ENCODE measurements at regions not wholly inside any gene's neighbourhood (a gene's known extent, or its start where the extent isn't known, plus 50 kb on each side); places are given as distances from the start of the nearest gene placed in this dataset.
A peak's percentile ranks its signal among the peaks of the same experiment; 100 is the strongest.
"Not testable (repeated sequence)": the region's sequence is repeated elsewhere in the genome, so short reads cannot be mapped to it uniquely, and the experiment has no call there.

DNA sequence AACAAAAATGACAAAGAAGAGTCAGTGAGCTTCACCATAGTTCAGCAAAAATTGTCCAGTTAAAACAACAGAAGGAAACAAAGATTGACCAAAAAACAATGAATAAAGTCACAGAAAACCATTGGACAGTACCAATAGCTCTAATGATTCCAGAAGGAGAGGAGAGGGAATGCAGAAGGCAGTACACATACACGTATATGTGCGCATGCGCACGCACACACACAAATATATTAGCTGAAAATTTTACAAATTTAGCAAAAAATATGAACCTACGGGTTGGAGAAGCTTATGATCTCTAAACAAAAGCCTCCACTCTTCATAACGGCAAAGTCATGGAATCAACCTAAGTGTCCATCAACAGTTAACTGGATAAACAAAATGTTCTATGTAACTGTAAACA, 120.3 kb upstream of the MON1B start:
- no peak for DNase-seq

- no peak for DNase-seq
Observed at GRCh38 chr16:77076839-77077238, 114.2 kb upstream of the MON1B start.

DNA sequence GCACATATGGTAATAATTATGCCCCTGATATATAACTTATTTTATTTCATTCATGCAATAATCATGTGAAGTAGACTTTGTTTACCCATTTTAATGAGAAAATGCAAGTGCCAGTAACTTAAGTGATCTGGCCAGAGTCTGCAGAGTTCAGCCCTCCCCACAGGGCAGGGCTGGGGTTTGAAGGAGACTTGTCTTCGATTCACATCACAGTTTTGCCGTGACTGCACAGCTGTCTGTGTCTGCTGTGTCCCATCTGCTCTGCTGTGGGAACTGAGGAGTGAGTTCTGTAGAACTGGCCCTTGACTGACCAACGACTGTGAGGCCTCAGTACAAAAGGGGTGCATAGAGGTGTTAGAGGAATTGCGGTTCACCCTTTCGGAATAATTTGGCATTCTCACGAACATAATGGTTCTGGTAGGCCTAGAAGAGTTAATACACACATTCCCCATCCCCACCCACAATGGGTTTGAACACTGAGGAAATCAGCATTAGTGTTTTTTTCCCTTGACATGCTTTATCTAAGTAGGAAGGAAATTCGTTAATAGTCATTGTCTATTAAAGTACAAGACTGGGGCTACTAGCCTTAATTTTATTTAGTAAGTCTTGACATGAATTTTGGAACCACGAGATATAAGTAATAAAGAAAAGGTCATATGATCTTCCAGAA, 113.6 kb upstream of the MON1B start:
- DNase-seq: no peak

DNA sequence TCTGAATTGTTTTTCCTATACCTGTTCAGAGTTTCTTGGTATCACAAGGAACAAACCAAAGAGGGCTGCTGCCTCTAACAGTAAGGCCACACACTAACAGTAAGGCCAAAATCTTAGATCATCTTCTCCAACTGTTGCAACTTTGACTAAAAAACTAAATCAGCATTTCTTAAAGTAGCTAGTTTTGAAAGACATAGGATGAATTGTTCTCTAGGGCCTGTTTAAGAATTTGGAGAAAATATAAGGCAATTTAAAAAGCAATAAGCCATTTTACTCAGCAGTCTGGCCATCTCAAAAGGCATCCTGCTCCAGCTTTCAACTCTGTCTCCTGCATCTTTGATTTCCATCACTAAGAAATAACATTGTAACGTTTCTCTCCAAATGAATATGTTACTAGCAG, 105.0 kb upstream of the MON1B start:
- DNase-seq: no peak

- no peak for DNase-seq
Observed at GRCh38 chr16:77090062-77090461, 100.9 kb upstream of the MON1B start.

DNA sequence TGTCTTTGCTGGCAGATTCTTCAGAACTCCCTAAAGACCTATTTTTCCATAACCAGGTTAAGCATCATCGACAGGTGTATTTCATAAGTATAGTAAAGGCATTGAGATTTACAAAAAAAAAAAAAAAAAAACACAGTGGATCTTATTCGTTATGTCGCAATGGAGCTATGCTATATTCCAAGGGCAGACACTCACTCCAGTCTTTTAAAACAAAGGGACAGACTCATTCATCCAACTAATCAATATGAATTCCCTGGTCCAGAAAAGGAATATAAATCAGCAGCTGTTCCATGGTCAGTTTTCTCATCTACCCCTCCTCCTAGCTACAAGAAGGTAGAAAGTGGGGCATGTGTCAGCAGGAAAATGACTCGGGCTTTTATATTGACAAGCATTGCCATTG, 97.7 kb upstream of the MON1B start:
- no peak for DNase-seq

DNA sequence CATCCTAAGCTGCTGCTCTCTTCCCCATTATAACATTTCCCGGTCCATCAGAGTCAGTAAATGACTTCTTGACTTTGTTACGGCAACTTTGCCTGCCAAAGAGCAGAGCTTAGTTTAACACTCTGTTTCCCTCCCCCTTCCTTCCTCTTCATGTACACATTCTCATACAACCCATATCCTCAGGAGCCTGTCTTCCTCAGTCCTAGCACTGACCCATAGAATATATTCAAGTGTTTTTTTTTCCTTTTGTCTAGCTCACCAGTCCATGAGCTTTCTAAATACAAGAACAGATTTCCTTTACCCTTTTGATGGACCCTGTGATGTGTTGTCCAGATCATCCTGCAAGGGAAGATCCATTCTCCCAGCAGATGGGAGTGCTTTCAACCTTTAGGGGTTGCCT, 97.0 kb upstream of the MON1B start:
- no peak for DNase-seq

GRCh38 chr16:77111056-77111565, 79.9 kb upstream of the MON1B start:
- no peak for DNase-seq

GRCh38 chr16:77112746-77113145, 78.2 kb upstream of the MON1B start:
- no peak for DNase-seq

DNA sequence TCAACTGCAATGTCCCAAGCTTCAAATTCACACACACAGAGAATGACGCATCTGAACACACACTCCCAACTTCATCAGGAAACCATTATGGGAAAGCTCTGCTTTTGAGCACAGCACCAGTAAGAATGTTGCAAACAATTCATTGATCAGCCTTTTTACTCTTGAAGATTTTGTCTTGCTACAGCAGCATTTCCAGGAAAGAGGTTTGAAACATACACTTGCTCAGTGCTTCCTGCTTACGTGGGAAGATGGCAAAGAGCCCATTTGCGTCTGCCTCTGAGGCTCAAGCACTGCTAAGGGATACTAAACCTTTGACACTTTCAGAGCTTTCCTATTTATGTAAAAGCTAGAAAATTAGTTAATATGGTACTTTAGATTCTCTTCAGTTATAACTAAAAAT, 77.2 kb upstream of the MON1B start:
- DNase-seq: peak; percentile 58

DNA sequence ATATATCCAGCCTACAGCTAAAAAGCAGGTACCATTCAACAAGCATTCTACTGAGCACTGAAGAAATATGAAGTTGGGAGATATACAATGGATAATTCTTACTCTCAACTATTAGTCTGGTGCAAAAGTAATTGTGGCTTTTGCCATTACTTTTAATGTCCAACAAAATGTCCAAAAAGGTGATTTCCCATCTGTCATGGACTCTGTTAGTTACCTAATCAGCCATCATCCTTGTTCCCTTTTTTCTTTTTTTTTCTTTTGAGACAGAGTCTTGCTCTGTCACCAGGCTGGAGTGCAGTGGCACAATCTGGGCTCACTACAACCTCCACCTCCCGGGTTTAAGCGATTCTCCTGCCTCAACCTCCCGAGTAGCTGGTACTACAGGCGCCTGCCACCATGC, 76.6 kb upstream of the MON1B start:
- not testable (repeated sequence) for DNase-seq

- DNase-seq: no peak
Observed at GRCh38 chr16:77116856-77117255, 74.1 kb upstream of the MON1B start.

GRCh38 chr16:77117707-77118106, 73.3 kb upstream of the MON1B start:
- no peak for DNase-seq

DNA sequence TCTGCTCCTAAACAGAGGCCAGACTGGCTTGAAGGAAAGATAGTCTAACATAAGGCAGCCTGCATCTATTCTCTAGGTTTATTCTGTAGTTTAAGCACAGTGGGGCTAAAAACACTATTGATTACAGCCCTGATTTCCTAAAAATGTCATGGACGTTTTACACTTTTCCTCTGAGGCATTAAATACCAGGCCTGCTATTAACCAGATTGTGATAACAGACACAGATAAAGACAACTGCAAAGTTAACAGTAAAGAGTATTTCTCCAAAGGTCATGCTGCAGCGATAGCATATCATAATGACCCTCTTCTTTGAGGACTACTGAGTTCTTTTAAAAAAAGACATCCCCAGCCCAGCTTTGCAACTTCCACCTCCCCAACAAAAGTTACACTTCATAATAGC, 59.6 kb upstream of the MON1B start:
- DNase-seq: no peak

DNA sequence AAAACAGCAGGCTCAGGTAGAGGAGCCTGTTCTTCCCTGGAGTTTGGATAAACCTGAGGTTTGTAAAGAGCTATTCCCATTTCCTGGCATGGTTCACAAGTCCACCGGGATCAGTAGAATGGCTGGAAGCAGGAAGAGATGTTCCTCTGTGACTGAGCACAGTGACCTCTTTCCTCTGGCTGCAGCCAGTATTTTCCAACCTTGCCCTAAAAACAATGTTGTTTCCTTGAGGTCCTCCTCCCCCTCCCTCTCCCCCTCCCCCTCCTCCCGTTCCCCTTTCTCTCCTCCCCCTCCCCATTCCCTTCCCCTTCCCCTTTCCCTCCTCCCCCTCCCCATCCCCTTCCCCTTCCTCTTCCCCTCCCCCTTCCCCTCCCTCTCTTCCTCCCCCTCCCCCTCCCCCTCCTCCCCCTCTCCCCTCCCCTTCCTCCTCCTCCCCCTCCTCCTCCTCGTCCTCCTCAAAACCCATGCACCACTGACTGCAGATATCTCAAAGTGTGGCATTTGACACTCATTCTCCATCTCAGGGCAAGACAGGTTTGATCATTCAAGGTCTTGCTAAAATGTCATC, 58.9 kb upstream of the MON1B start:
- no peak for DNase-seq

GRCh38 chr16:77133706-77134105, 57.3 kb upstream of the MON1B start:
- DNase-seq: no peak

- no peak for DNase-seq
Observed at GRCh38 chr16:77137045-77137444, 53.9 kb upstream of the MON1B start.
